Activated CD4-positive, alpha-beta T cell treated with anti-CD3 and anti-CD28 coated beads for 36 hours (primary cell): ENCODE measurements at regions not wholly inside any gene's neighbourhood (a gene's known extent, or its start where the extent isn't known, plus 50 kb on each side); places are given as distances from the start of the nearest gene placed in this dataset.
"Not testable (repeated sequence)": the region's sequence is repeated elsewhere in the genome, so short reads cannot be mapped to it uniquely, and the experiment has no call there.

Source experiments
- ATAC-seq: fragments of 200-7000 bp; cut with Tn5 transposase; one replicate; pipeline ENCODE4 v1.10.0; 2021; ENCODE audit warnings: mild to moderate bottlenecking, moderate library complexity
- CTCF ChIA-PET: fragments of 350-600 bp; sonication (Branson Sonifier 250); formaldehyde crosslinking; loops from one replicate; lab custom pipeline; 2021; ENCODE audit warnings: antibody characterized with exemption; lab: Charles Lee
- POLR2A ChIA-PET: fragments of 350-600 bp; sonication (Branson Sonifier 250); formaldehyde crosslinking; loops from one replicate; lab custom pipeline; 2021; ENCODE audit warnings: antibody characterized with exemption, inconsistent platforms; lab: Charles Lee
- DNase-seq: peaks from one replicate; pipeline ENCODE4 v3.0.0-alpha.2; 2020
- H3K27ac Mint-ChIP-seq: one replicate; pipeline ENCODE4 v1.8.0; 2021; ENCODE audit warnings: mixed read lengths
- H3K27me3 Mint-ChIP-seq: one replicate; pipeline ENCODE4 v1.8.0; 2021; ENCODE audit warnings: mixed read lengths
- H3K36me3 Mint-ChIP-seq: one replicate; pipeline ENCODE4 v1.8.0; 2021; ENCODE audit warnings: low read depth, mixed read lengths
- H3K4me1 Mint-ChIP-seq: one replicate; pipeline ENCODE4 v1.8.0; 2021; ENCODE audit warnings: mixed read lengths
- H3K4me3 Mint-ChIP-seq: one replicate; pipeline ENCODE4 v1.8.0; 2021; ENCODE audit warnings: mild to moderate bottlenecking, moderate library complexity, mixed read lengths
- H3K9me3 Mint-ChIP-seq: one replicate; pipeline ENCODE4 v1.8.0; 2021; ENCODE audit warnings: low read depth, mixed read lengths
- intact Hi-C, 2 experiments: fragments of 100-400 bp; cut with DNase I in 1 of 2; cut with micrococcal nuclease in 1 of 2; formaldehyde crosslinking; loops; one replicate each; pipeline versions ENCODE4 v1.14.2 to v1.15.1; 2022 to 2024; cut with DNase I, micrococcal nuclease

GRCh38 chr4:148608968-148609367 lies 166.8 kb upstream of the NR3C2 start:
- no peaks in the 10 kb centered on the region for H3K4me1 Mint-ChIP-seq
- DNase-seq (no peak), ATAC-seq (no peak)
- ChIA-PET CTCF (no interaction called here), POLR2A (no interaction called here)
- no peaks in the 10 kb centered on the region for H3K36me3 Mint-ChIP-seq
- no peak overlapping the region for H3K27ac Mint-ChIP-seq
- no peaks in the 10 kb centered on the region for H3K27me3 Mint-ChIP-seq
- intact Hi-C loops: no loop called here
- H3K9me3 Mint-ChIP-seq: peaks cover 7% of the 10 kb centered on the region
- H3K4me3 Mint-ChIP-seq: no peak overlapping the region

- intact Hi-C loops, H3K36me3 Mint-ChIP-seq, POLR2A ChIA-PET, CTCF ChIA-PET, DNase-seq, H3K4me1 Mint-ChIP-seq, ATAC-seq, H3K4me3 Mint-ChIP-seq, H3K27ac Mint-ChIP-seq, H3K27me3 Mint-ChIP-seq: not testable (repeated sequence)
- H3K9me3 Mint-ChIP-seq: peaks cover 21% of the 10 kb centered on the region
Observed at GRCh38 chr4:148598418-148599207, 156.4 kb upstream of the NR3C2 start.

GRCh38 chr4:148589182-148589581 lies 147.0 kb upstream of the NR3C2 start:
- ChIA-PET CTCF (no interaction called here), POLR2A (no interaction called here)
- Mint-ChIP-seq H3K27me3 (no peaks in the 10 kb centered on the region), H3K4me1 (no peaks in the 10 kb centered on the region), H3K4me3 (no peak overlapping the region), H3K9me3 (peaks cover 8% of the 10 kb centered on the region), H3K27ac (no peak overlapping the region), H3K36me3 (no peaks in the 10 kb centered on the region)
- intact Hi-C loops: no loop called here
- no peak for ATAC-seq
- DNase-seq: no peak

- H3K4me3 Mint-ChIP-seq: no peak overlapping the region
- no peaks in the 10 kb centered on the region for H3K9me3 Mint-ChIP-seq
- no peak overlapping the region for H3K27ac Mint-ChIP-seq
- intact Hi-C loops: no loop called here
- H3K4me1 Mint-ChIP-seq: no peaks in the 10 kb centered on the region
- ATAC-seq: no peak
- POLR2A ChIA-PET: no interaction called here
- DNase-seq: no peak
- H3K27me3 Mint-ChIP-seq: no peaks in the 10 kb centered on the region
- CTCF ChIA-PET: no interaction called here
- H3K36me3 Mint-ChIP-seq: no peaks in the 10 kb centered on the region
Observed at GRCh38 chr4:148575577-148575976, 133.4 kb upstream of the NR3C2 start.

GRCh38 chr4:148574911-148575310 lies 132.7 kb upstream of the NR3C2 start:
- ATAC-seq (no peak), DNase-seq (no peak)
- H3K27me3 Mint-ChIP-seq: no peaks in the 10 kb centered on the region
- CTCF ChIA-PET: no interaction called here
- no peak overlapping the region for H3K27ac Mint-ChIP-seq
- intact Hi-C loops: no loop called here
- H3K4me3 Mint-ChIP-seq: no peak overlapping the region
- no peaks in the 10 kb centered on the region for H3K36me3 Mint-ChIP-seq
- H3K4me1 Mint-ChIP-seq: no peaks in the 10 kb centered on the region
- POLR2A ChIA-PET: no interaction called here
- peaks cover 1% of the 10 kb centered on the region for H3K9me3 Mint-ChIP-seq

- DNase-seq (no peak), ATAC-seq (no peak)
- no peaks in the 10 kb centered on the region for H3K36me3 Mint-ChIP-seq
- POLR2A ChIA-PET: no interaction called here
- no peaks in the 10 kb centered on the region for H3K27me3 Mint-ChIP-seq
- no peak overlapping the region for H3K4me3 Mint-ChIP-seq
- intact Hi-C loops: no loop called here
- no peak overlapping the region for H3K27ac Mint-ChIP-seq
- no peaks in the 10 kb centered on the region for H3K4me1 Mint-ChIP-seq
- peaks cover 5% of the 10 kb centered on the region for H3K9me3 Mint-ChIP-seq
- CTCF ChIA-PET: no interaction called here
Observed at GRCh38 chr4:148574502-148574901, 132.3 kb upstream of the NR3C2 start.

- Mint-ChIP-seq H3K36me3 (no peaks in the 10 kb centered on the region), H3K9me3 (peaks cover 8% of the 10 kb centered on the region), H3K27me3 (no peaks in the 10 kb centered on the region), H3K27ac (no peak overlapping the region), H3K4me1 (no peaks in the 10 kb centered on the region), H3K4me3 (no peak overlapping the region)
- DNase-seq (no peak), ATAC-seq (no peak)
- ChIA-PET POLR2A (no interaction called here), CTCF (no interaction called here)
- intact Hi-C loops: no loop called here
Observed at GRCh38 chr4:148574066-148574465, 131.9 kb upstream of the NR3C2 start.

- no peaks in the 10 kb centered on the region for H3K27me3 Mint-ChIP-seq
- ChIA-PET CTCF (no interaction called here), POLR2A (no interaction called here)
- ATAC-seq: no peak
- H3K4me3 Mint-ChIP-seq: no peak overlapping the region
- no peak for DNase-seq
- H3K9me3 Mint-ChIP-seq: peaks cover 10% of the 10 kb centered on the region
- H3K27ac Mint-ChIP-seq: no peak overlapping the region
- no peaks in the 10 kb centered on the region for H3K36me3 Mint-ChIP-seq
- intact Hi-C loops: no loop called here
- no peaks in the 10 kb centered on the region for H3K4me1 Mint-ChIP-seq
Observed at GRCh38 chr4:148573296-148573695, 131.1 kb upstream of the NR3C2 start.

- H3K27ac Mint-ChIP-seq: no peak overlapping the region
- ChIA-PET CTCF (no interaction called here), POLR2A (interaction anchor here (0.7 kb wide), 1 partner anchor 446 kb away, joined by 6 read pairs; no protein-coding TSS in a partner anchor)
- no peak for DNase-seq
- H3K27me3 Mint-ChIP-seq: no peaks in the 10 kb centered on the region
- no peak overlapping the region for H3K4me3 Mint-ChIP-seq
- H3K9me3 Mint-ChIP-seq: peaks cover 16% of the 10 kb centered on the region
- ATAC-seq: no peak
- H3K36me3 Mint-ChIP-seq: no peaks in the 10 kb centered on the region
- intact Hi-C loops: no loop called here
- no peaks in the 10 kb centered on the region for H3K4me1 Mint-ChIP-seq
Observed at GRCh38 chr4:148565801-148566200, 123.6 kb upstream of the NR3C2 start.

GRCh38 chr4:148563684-148564083 lies 121.5 kb upstream of the NR3C2 start:
- no peak overlapping the region for H3K27ac Mint-ChIP-seq
- H3K4me1 Mint-ChIP-seq: no peaks in the 10 kb centered on the region
- CTCF ChIA-PET: interaction anchor here (0.6 kb wide), 1 partner anchor 13 kb away, joined by 3 read pairs; no protein-coding TSS in a partner anchor

GRCh38 chr4:148561467-148561866 lies 119.3 kb upstream of the NR3C2 start:
- DNase-seq (no peak), ATAC-seq (no peak)
- H3K36me3 Mint-ChIP-seq: no peaks in the 10 kb centered on the region
- no peak overlapping the region for H3K4me3 Mint-ChIP-seq
- ChIA-PET CTCF (no interaction called here), POLR2A (no interaction called here)
- no peaks in the 10 kb centered on the region for H3K27me3 Mint-ChIP-seq
- intact Hi-C loops: no loop called here
- H3K9me3 Mint-ChIP-seq: no peaks in the 10 kb centered on the region
- no peaks in the 10 kb centered on the region for H3K4me1 Mint-ChIP-seq
- H3K27ac Mint-ChIP-seq: no peak overlapping the region

More at GRCh38 chr4:148563684-148564083, 121.5 kb upstream of the NR3C2 start:
- Mint-ChIP-seq H3K9me3 (peaks cover 5% of the 10 kb centered on the region), H3K4me3 (no peak overlapping the region), H3K36me3 (no peaks in the 10 kb centered on the region), H3K27me3 (no peaks in the 10 kb centered on the region)
- POLR2A ChIA-PET: no interaction called here
- ATAC-seq (no peak), DNase-seq (no peak)
- intact Hi-C loops: no loop called here

GRCh38 chr4:148557793-148558192 lies 115.6 kb upstream of the NR3C2 start:
- ChIA-PET POLR2A (no interaction called here), CTCF (no interaction called here)
- no peak overlapping the region for H3K4me3 Mint-ChIP-seq
- H3K36me3 Mint-ChIP-seq: no peaks in the 10 kb centered on the region
- no peaks in the 10 kb centered on the region for H3K4me1 Mint-ChIP-seq
- H3K27ac Mint-ChIP-seq: no peak overlapping the region
- no peak for ATAC-seq
- H3K9me3 Mint-ChIP-seq: no peaks in the 10 kb centered on the region
- intact Hi-C loops: no loop called here
- DNase-seq: no peak
- no peaks in the 10 kb centered on the region for H3K27me3 Mint-ChIP-seq
